Esophagus (tissue), 2 donors: ENCODE measurements at regions not wholly inside any gene's neighbourhood (a gene's known extent, or its start where the extent isn't known, plus 50 kb on each side); places are given as distances from the start of the nearest gene placed in this dataset.

Experiments
- H3K27ac ChIP-seq, 2 donors: one replicate each; pipeline ENCODE4 v1.5.1; 2013; ENCODE audit warnings: low read depth in 2 of 2, mild to moderate bottlenecking in 2 of 2, inconsistent platforms in 1 of 2, low read length in 1 of 2, moderate library complexity in 1 of 2
- H3K27me3 ChIP-seq, 2 donors: one replicate each; pipeline ENCODE4 v1.6.1; 2013; ENCODE audit warnings: low read length in 2 of 2, control low read depth in 1 of 2, mild to moderate bottlenecking in 1 of 2; ENCODE audit not compliant: insufficient read depth in 2 of 2, control insufficient read depth in 1 of 2
- H3K36me3 ChIP-seq, 2 donors: one replicate each; pipeline ENCODE4 v1.6.1; 2013; ENCODE audit warnings: low read length in 1 of 2; ENCODE audit not compliant: control insufficient read depth in 2 of 2, insufficient read depth in 2 of 2
- H3K4me1 ChIP-seq, 2 donors: one replicate each; pipeline ENCODE4 v1.6.1; 2013; ENCODE audit warnings: low read length in 1 of 2; ENCODE audit not compliant: control insufficient read depth in 2 of 2, insufficient read depth in 2 of 2
- H3K4me3 ChIP-seq, 2 donors: one replicate each; pipeline ENCODE4 v1.5.1; 2013; ENCODE audit warnings: low read length in 2 of 2, mild to moderate bottlenecking in 2 of 2, low read depth in 1 of 2, moderate library complexity in 1 of 2
- H3K9me3 ChIP-seq, 2 donors: one replicate each; pipeline ENCODE4 v1.6.1; 2013; ENCODE audit warnings: mild to moderate bottlenecking in 2 of 2, low read depth in 1 of 2, low read length in 1 of 2, moderate library complexity in 1 of 2; ENCODE audit not compliant: control insufficient read depth in 2 of 2, insufficient read depth in 1 of 2
- WGBS, 2 donors: extraction: QIAGEN DNeasy Blood & Tissue Kit; methylation state at CpG; one replicate each; pipeline ENCODE4 v1.1.7; 2013; 5-methylcytosine and 5-hydroxymethylcytosine counted together
- donor health status: healthy with polysubstance abuse.
- donor health status: Bipolar disorder and iron deficiency.

- H3K27ac ChIP-seq: no peak overlapping the region
- 36 to 37% methylated on average over 1 of the region's 1 CpG for WGBS, 2 donors
- H3K4me3 ChIP-seq: no peak overlapping the region
- no peaks in the 10 kb centered on the region for H3K4me1 ChIP-seq
- no peaks in the 10 kb centered on the region for H3K36me3 ChIP-seq
- peaks cover 4 to 5% of the 10 kb centered on the region in 2 donors for H3K9me3 ChIP-seq
- H3K27me3 ChIP-seq: no peaks in the 10 kb centered on the region
Measured at GRCh38 chr4:96459105-96459504, 619.2 kb downstream of the PDHA2 start.

GRCh38 chr4:96465834-96466233 is 625.9 kb downstream of the PDHA2 start:
- Histone ChIP-seq H3K9me3 (no peaks in the 10 kb centered on the region), H3K36me3 (no peaks in the 10 kb centered on the region), H3K27me3 (no peaks in the 10 kb centered on the region), H3K4me3 (no peak overlapping the region), H3K4me1 (no peaks in the 10 kb centered on the region), H3K27ac (no peak overlapping the region)
- 67 to 68% methylated on average over 2 of the region's 2 CpGs for WGBS, 2 donors

- Histone ChIP-seq H3K36me3 (no peaks in the 10 kb centered on the region), H3K9me3 (no peaks in the 10 kb centered on the region), H3K27ac (no peak overlapping the region), H3K4me1 (no peaks in the 10 kb centered on the region), H3K4me3 (no peak overlapping the region), H3K27me3 (no peaks in the 10 kb centered on the region)
Measured at GRCh38 chr4:96471956-96472867, 632.3 kb downstream of the PDHA2 start.

- Histone ChIP-seq H3K27me3 (no peaks in the 10 kb centered on the region), H3K27ac (no peak overlapping the region), H3K36me3 (no peaks in the 10 kb centered on the region), H3K4me3 (no peak overlapping the region), H3K9me3 (no peaks in the 10 kb centered on the region), H3K4me1 (no peaks in the 10 kb centered on the region)
- WGBS, 2 donors: 38 to 50% methylated on average over 1 of the region's 1 CpG
Measured at GRCh38 chr4:96473246-96473645, 633.4 kb downstream of the PDHA2 start.

- no peaks in the 10 kb centered on the region for H3K4me1 ChIP-seq
- H3K9me3 ChIP-seq: peaks cover 0 to 3% of the 10 kb centered on the region in 2 donors
- H3K36me3 ChIP-seq: no peaks in the 10 kb centered on the region
- H3K27me3 ChIP-seq: no peaks in the 10 kb centered on the region
- no peak overlapping the region for H3K4me3 ChIP-seq
- H3K27ac ChIP-seq: no peak overlapping the region
- WGBS, 2 donors: 66 to 69% methylated on average over 4 of the region's 4 CpGs
Measured at GRCh38 chr4:96483308-96484030, 643.6 kb downstream of the PDHA2 start.

GRCh38 chr4:96486563-96486962 is 646.7 kb downstream of the PDHA2 start:
- Histone ChIP-seq H3K36me3 (no peaks in the 10 kb centered on the region), H3K4me3 (no peak overlapping the region), H3K9me3 (peaks cover 0 to 3% of the 10 kb centered on the region in 2 donors), H3K27me3 (no peaks in the 10 kb centered on the region), H3K27ac (no peak overlapping the region), H3K4me1 (no peaks in the 10 kb centered on the region)

- Histone ChIP-seq H3K36me3 (no peaks in the 10 kb centered on the region), H3K4me1 (no peaks in the 10 kb centered on the region), H3K4me3 (no peak overlapping the region), H3K9me3 (peaks cover 2 to 3% of the 10 kb centered on the region in 2 donors), H3K27ac (no peak overlapping the region), H3K27me3 (no peaks in the 10 kb centered on the region)
- 61 to 72% methylated on average over 2 of the region's 2 CpGs for WGBS, 2 donors
Measured at GRCh38 chr4:96497621-96498020, 657.7 kb downstream of the PDHA2 start.

GRCh38 chr4:96504386-96504785 is 664.5 kb downstream of the PDHA2 start:
- Histone ChIP-seq H3K9me3 (no peaks in the 10 kb centered on the region), H3K27me3 (no peaks in the 10 kb centered on the region), H3K36me3 (no peaks in the 10 kb centered on the region), H3K4me3 (no peak overlapping the region), H3K4me1 (no peaks in the 10 kb centered on the region), H3K27ac (no peak overlapping the region)
- 32 to 33% methylated on average over 5 of the region's 5 CpGs for WGBS, 2 donors

GRCh38 chr4:96509039-96509741 is 669.3 kb downstream of the PDHA2 start:
- Histone ChIP-seq H3K9me3 (peaks cover 0 to 2% of the 10 kb centered on the region in 2 donors), H3K36me3 (no peaks in the 10 kb centered on the region), H3K4me3 (no peak overlapping the region), H3K27ac (no peak overlapping the region), H3K27me3 (no peaks in the 10 kb centered on the region), H3K4me1 (no peaks in the 10 kb centered on the region)
- WGBS, 2 donors: 70 to 73% methylated on average over 2 of the region's 2 CpGs
